Esophagus squamous epithelium (tissue), 5 donors: ENCODE measurements at regions not wholly inside any gene's neighbourhood (a gene's known extent, or its start where the extent isn't known, plus 50 kb on each side); places are given as distances from the start of the nearest gene placed in this dataset.
"Not testable (repeated sequence)": the region's sequence is repeated elsewhere in the genome, so short reads cannot be mapped to it uniquely, and the experiment has no call there.

Source experiments
- DNase-seq: peaks from one replicate; lab custom pipeline; 2025; lab: John Stamatoyannopoulos, UW
- H3K27ac ChIP-seq, 4 donors: fragments of 200-600 bp; sonication (generic); one replicate each; pipeline ENCODE4 v1.5.1; 2016 to 2019; ENCODE audit warnings: mild to moderate bottlenecking in 1 of 4
- H3K27me3 ChIP-seq, 4 donors: fragments of 200-600 bp; sonication (generic); 1 replicate in 3 of 4; 2 replicates in 1 of 4; pipeline versions ENCODE4 v1.5.1 to v1.6.0; 2017 to 2021; ENCODE audit warnings: antibody characterized with exemption in 1 of 4
- H3K36me3 ChIP-seq, 3 donors: fragments of 200-600 bp; sonication (generic); one replicate each; pipeline ENCODE4 v1.5.1; 2016 to 2019
- H3K4me1 ChIP-seq, 3 donors: fragments of 200-600 bp; sonication (generic); one replicate each; pipeline ENCODE4 v1.5.1; 2017 to 2019
- H3K4me3 ChIP-seq, 4 donors: fragments of 200-600 bp; sonication (generic); 1 replicate in 3 of 4; 2 replicates in 1 of 4; pipeline ENCODE4 v1.5.1; 2016 to 2019; ENCODE audit warnings: mild to moderate bottlenecking in 2 of 4, moderate library complexity in 1 of 4
- H3K9me3 ChIP-seq, 3 donors: fragments of 200-600 bp; sonication (generic); one replicate each; pipeline ENCODE4 v1.5.1; 2016 to 2019
- CTCF ChIP-seq, 6 experiments: fragments of 450-650 bp in 4 of 6; fragments of 200-600 bp in 2 of 6; sonication (generic) in 2 of 6; IDR thresholded peaks; one replicate each; pipeline ENCODE4 v1.5.1; 2016 to 2019; ENCODE audit warnings: antibody characterized with exemption in 6 of 6, mild to moderate bottlenecking in 4 of 6, moderate library complexity in 4 of 6
- POLR2A ChIP-seq, 4 donors: fragments of 450-650 bp; IDR thresholded peaks; one replicate each; pipeline ENCODE4 v1.6.1; 2017; ENCODE audit warnings: antibody characterized with exemption in 4 of 4, mild to moderate bottlenecking in 4 of 4, moderate library complexity in 3 of 4
- WGBS, 2 donors: methylation state at CpG; one replicate each; pipeline ENCODE4 v1.1.5; 2018; 5-methylcytosine and 5-hydroxymethylcytosine counted together
- intact Hi-C: fragments of 100-400 bp; cut with DNase I; formaldehyde crosslinking; loops from one replicate; pipeline ENCODE4 v1.15.0; 2022
- donor health status: DM: yes; HTN: yes; CAD: no.

GRCh38 chr11:37984991-37985390 is 1387.0 kb upstream of the RAG2 start:
- Histone ChIP-seq H3K36me3 (no peaks in the 10 kb centered on the region), H3K27ac (no peak overlapping the region), H3K4me1 (no peaks in the 10 kb centered on the region), H3K9me3 (no peaks in the 10 kb centered on the region), H3K4me3 (no peak overlapping the region), H3K27me3 (no peaks in the 10 kb centered on the region)
- 64 to 67% methylated on average over 1 of the region's 1 CpG for WGBS, 2 donors
- TF ChIP-seq POLR2A (IDR thresholded peaks at IDR 0.05) = no peak
- TF ChIP-seq CTCF (IDR thresholded peaks at IDR 0.05) = no peak
- DNase-seq = no peak
- intact Hi-C loops = no loop called here

- H3K4me3 ChIP-seq = no peak overlapping the region
- H3K4me1 ChIP-seq = no peaks in the 10 kb centered on the region
- H3K27ac ChIP-seq = no peak overlapping the region
- no peaks in the 10 kb centered on the region for H3K9me3 ChIP-seq
- WGBS, 2 donors = 50 to 67% methylated on average over 1 of the region's 1 CpG
- H3K36me3 ChIP-seq = no peaks in the 10 kb centered on the region
- no peak for DNase-seq
- intact Hi-C loops = no loop called here
- TF ChIP-seq POLR2A (IDR thresholded peaks at IDR 0.05) = no peak
- TF ChIP-seq CTCF (IDR thresholded peaks at IDR 0.05) = no peak
- no peaks in the 10 kb centered on the region for H3K27me3 ChIP-seq
Observed at GRCh38 chr11:37978647-37979046, 1380.6 kb upstream of the RAG2 start.

GRCh38 chr11:37973941-37974340 is 1375.9 kb upstream of the RAG2 start:
- no peak for DNase-seq
- intact Hi-C loops = no loop called here
- Histone ChIP-seq H3K4me1 (no peaks in the 10 kb centered on the region), H3K4me3 (no peak overlapping the region), H3K27me3 (no peaks in the 10 kb centered on the region), H3K9me3 (no peaks in the 10 kb centered on the region), H3K27ac (no peak overlapping the region), H3K36me3 (no peaks in the 10 kb centered on the region)
- 69 to 89% methylated on average over 2 of the region's 2 CpGs for WGBS, 2 donors
- no peak for TF ChIP-seq POLR2A (IDR thresholded peaks at IDR 0.05)
- TF ChIP-seq CTCF (IDR thresholded peaks at IDR 0.05) = no peak

- no peak overlapping the region for H3K4me3 ChIP-seq
- H3K4me1 ChIP-seq = no peaks in the 10 kb centered on the region
- intact Hi-C loops = no loop called here
- H3K36me3 ChIP-seq = no peaks in the 10 kb centered on the region
- no peak overlapping the region for H3K27ac ChIP-seq
- WGBS, 2 donors = 48 to 55% methylated on average over 2 of the region's 2 CpGs
- no peaks in the 10 kb centered on the region for H3K27me3 ChIP-seq
- H3K9me3 ChIP-seq = no peaks in the 10 kb centered on the region
- no peak for DNase-seq
- TF ChIP-seq CTCF (IDR thresholded peaks at IDR 0.05) = no peak
- no peak for TF ChIP-seq POLR2A (IDR thresholded peaks at IDR 0.05)
Observed at GRCh38 chr11:37972691-37973090, 1374.7 kb upstream of the RAG2 start.

GRCh38 chr11:37969336-37969735 is 1371.3 kb upstream of the RAG2 start:
- H3K36me3 ChIP-seq, H3K27ac ChIP-seq, H3K27me3 ChIP-seq, H3K4me1 ChIP-seq, intact Hi-C loops, H3K4me3 ChIP-seq, DNase-seq, H3K9me3 ChIP-seq: not testable (repeated sequence)
- 73 to 88% methylated on average over 4 of the region's 4 CpGs for WGBS, 2 donors

GRCh38 chr11:37968148-37968547 is 1370.1 kb upstream of the RAG2 start:
- H3K36me3 ChIP-seq = no peaks in the 10 kb centered on the region
- no peaks in the 10 kb centered on the region for H3K27me3 ChIP-seq
- no peaks in the 10 kb centered on the region for H3K4me1 ChIP-seq
- no peak overlapping the region for H3K4me3 ChIP-seq
- H3K27ac ChIP-seq = no peak overlapping the region
- no peak for DNase-seq
- TF ChIP-seq CTCF (IDR thresholded peaks at IDR 0.05) = no peak
- TF ChIP-seq POLR2A (IDR thresholded peaks at IDR 0.05) = no peak
- WGBS, 2 donors = 70 to 77% methylated on average over 9 to 10 of the region's 10 CpGs
- H3K9me3 ChIP-seq = no peaks in the 10 kb centered on the region
- intact Hi-C loops = no loop called here
